MCF 10A (cell line): ENCODE measurements at regions not wholly inside any gene's neighbourhood (a gene's known extent, or its start where the extent isn't known, plus 50 kb on each side); places are given as distances from the start of the nearest gene placed in this dataset.
"Not testable (repeated sequence)": the region's sequence is repeated elsewhere in the genome, so short reads cannot be mapped to it uniquely, and the experiment has no call there.

Experiments used
- BruUV-seq: library from RNA; stranded (reverse); fragments of 400-500 nt; replicated peaks from 2 replicates; lab custom pipeline; 2021; lab: Mats Ljungman, UMichigan
- CTCF ChIA-PET: fragments of 300-600 bp; sonication (Branson Sonifier 250); formaldehyde crosslinking; extraction: SDS; loops from one replicate; lab custom pipeline; 2021; ENCODE audit warnings: antibody characterized with exemption, inconsistent platforms; lab: Yijun Ruan, JAX
- POLR2A ChIA-PET: fragments of 300-600, 350-650 bp; sonication (Branson Sonifier 250); formaldehyde crosslinking; extraction: SDS; loops from one replicate; lab custom pipeline; 2020; ENCODE audit warnings: antibody characterized with exemption, inconsistent platforms; lab: Yijun Ruan, JAX
- DNase-seq: peaks from one replicate; pipeline ENCODE4 v3.0.0-alpha.2; 2018; ENCODE audit not compliant: unreplicated experiment
- H3K27ac Mint-ChIP-seq: one replicate; pipeline ENCODE4 v1.8.0; 2022; ENCODE audit warnings: mild to moderate bottlenecking, low read depth, mixed read lengths; ENCODE audit not compliant: unreplicated experiment
- H3K27me3 Mint-ChIP-seq: one replicate; pipeline ENCODE4 v1.8.0; 2022; ENCODE audit warnings: mixed read lengths; ENCODE audit not compliant: insufficient read depth, unreplicated experiment
- H3K36me3 Mint-ChIP-seq: one replicate; pipeline ENCODE4 v1.8.0; 2022; ENCODE audit warnings: mild to moderate bottlenecking, moderate library complexity, mixed read lengths; ENCODE audit not compliant: insufficient read depth, unreplicated experiment
- H3K4me1 Mint-ChIP-seq: one replicate; pipeline ENCODE4 v1.8.0; 2022; ENCODE audit warnings: mixed read lengths; ENCODE audit not compliant: insufficient read depth, unreplicated experiment
- H3K4me3 Mint-ChIP-seq: one replicate; pipeline ENCODE4 v1.8.0; 2022; ENCODE audit warnings: mild to moderate bottlenecking, moderate library complexity, mixed read lengths; ENCODE audit not compliant: unreplicated experiment
- H3K9me3 Mint-ChIP-seq: one replicate; pipeline ENCODE4 v1.8.0; 2022; ENCODE audit warnings: mixed read lengths; ENCODE audit not compliant: unreplicated experiment
- intact Hi-C: fragments of 100-400 bp; cut with micrococcal nuclease; formaldehyde crosslinking; loops from 2 replicates; pipeline ENCODE4 v1.14.1; 2022
- TF ChIP-seq, protein P1 (sequence below): fragments of 200-600 bp; IDR thresholded peaks from one replicate; pipeline ENCODE4 v1.8.0; 2022; ENCODE audit warnings: antibody characterized with exemption, mild to moderate bottlenecking; ENCODE audit not compliant: unreplicated experiment

DNA sequence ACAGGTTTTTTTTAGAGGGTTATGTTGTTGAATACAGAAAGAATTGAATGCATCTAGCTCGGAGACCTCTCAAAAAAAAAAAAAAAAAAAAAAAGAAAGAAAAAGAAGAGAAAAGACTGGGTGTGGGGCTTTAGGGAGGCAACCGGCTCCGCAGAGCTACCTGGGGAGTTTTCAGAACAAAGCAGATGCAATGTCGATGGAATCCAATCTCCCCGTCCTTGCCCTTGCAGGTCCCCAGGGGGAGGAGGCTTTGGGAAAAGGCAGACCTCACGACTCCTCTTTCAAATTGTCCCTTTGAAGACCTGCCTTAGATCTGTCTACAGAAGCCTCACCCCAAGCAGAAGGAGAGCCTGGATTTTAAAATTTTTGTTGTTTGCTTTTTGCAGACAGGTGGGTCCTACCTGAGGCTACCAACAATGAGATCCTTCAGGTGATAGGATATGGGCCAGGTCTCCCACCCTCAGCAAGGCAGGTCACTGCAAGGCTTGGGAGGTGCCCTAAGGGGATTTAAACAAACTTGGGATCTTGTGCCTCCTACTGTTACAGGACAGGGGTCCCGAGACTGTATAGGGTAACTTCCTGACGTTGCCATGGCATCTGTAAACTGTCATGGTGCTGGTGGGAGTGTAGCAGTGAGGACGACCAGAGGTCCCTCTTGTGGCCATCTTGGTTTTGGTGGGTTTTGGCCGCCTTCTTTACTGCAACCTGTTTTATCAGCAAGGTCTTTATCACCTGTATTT is 75.2 kb upstream of the PRKX start:
- Mint-ChIP-seq H3K9me3 (no peaks in the 10 kb centered on the region), H3K27me3 (peaks cover 31% of the 10 kb centered on the region), H3K4me3 (no peak overlapping the region), H3K4me1 (no peaks in the 10 kb centered on the region), H3K36me3 (no peaks in the 10 kb centered on the region), H3K27ac (no peak overlapping the region)
- intact Hi-C loops, result no loop called here
- DNase-seq, result no peak
- BruUV-seq, result no TSS peak
- ChIA-PET POLR2A (no interaction called here), CTCF (no interaction called here)
- TF ChIP-seq, protein P1, sequence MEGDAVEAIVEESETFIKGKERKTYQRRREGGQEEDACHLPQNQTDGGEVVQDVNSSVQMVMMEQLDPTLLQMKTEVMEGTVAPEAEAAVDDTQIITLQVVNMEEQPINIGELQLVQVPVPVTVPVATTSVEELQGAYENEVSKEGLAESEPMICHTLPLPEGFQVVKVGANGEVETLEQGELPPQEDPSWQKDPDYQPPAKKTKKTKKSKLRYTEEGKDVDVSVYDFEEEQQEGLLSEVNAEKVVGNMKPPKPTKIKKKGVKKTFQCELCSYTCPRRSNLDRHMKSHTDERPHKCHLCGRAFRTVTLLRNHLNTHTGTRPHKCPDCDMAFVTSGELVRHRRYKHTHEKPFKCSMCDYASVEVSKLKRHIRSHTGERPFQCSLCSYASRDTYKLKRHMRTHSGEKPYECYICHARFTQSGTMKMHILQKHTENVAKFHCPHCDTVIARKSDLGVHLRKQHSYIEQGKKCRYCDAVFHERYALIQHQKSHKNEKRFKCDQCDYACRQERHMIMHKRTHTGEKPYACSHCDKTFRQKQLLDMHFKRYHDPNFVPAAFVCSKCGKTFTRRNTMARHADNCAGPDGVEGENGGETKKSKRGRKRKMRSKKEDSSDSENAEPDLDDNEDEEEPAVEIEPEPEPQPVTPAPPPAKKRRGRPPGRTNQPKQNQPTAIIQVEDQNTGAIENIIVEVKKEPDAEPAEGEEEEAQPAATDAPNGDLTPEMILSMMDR, result no peak

DNA sequence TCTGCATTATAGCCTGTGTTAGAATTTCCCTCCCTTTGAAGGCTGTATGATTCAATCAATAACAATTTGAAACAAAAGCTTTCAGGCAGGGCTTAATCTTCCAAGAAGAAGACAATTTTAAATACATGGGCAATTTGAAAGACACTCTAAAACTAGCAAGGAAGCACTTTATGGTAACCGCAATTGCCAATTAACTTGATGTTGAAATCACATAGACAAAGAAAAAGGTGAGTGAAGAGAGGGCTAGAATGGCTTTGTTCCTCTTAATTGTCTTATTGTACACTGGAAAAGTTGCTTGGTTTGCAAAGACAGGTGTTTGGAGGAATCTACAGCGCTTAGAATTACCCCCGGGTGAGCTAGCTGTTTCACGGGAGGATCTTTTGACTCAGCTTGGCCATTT is 74.4 kb upstream of the PRKX start:
- Mint-ChIP-seq H3K4me3 (no peak overlapping the region), H3K4me1 (no peaks in the 10 kb centered on the region), H3K27me3 (peaks cover 24% of the 10 kb centered on the region), H3K9me3 (no peaks in the 10 kb centered on the region), H3K27ac (no peak overlapping the region), H3K36me3 (no peaks in the 10 kb centered on the region)
- ChIA-PET CTCF (interaction anchor here (0.6 to 1.0 kb wide), 2 partner anchors 20 to 69 kb away, joined by 3 read pairs; no protein-coding TSS in a partner anchor), POLR2A (no interaction called here)
- no peak for DNase-seq
- TF ChIP-seq, protein P1, result no peak
- BruUV-seq, result no TSS peak
- intact Hi-C loops, result no loop called here

DNA sequence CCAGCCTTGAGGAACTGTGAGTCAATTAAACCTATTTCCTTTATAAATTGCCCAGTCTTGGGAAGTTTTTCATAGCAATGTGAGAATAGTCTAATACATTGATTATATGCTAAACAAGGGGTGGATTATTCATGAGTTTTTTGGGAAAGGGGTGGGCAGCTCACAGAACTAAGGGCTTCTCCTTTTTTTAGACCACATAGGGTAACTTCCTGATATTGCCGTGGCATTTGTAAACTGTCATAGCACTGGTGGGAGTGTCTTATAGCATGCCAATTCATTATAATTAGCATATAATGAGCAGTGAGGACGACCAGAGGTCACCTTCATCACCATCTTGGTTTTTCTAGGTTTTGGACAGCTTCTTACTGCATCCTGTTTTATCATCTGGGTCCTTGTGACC is 72.4 kb upstream of the PRKX start:
- H3K27ac Mint-ChIP-seq, POLR2A ChIA-PET, DNase-seq, H3K9me3 Mint-ChIP-seq, BruUV-seq, H3K4me3 Mint-ChIP-seq, H3K4me1 Mint-ChIP-seq, CTCF ChIA-PET, intact Hi-C loops, H3K36me3 Mint-ChIP-seq: not testable (repeated sequence)
- H3K27me3 Mint-ChIP-seq, result peaks cover 12% of the 10 kb centered on the region

DNA sequence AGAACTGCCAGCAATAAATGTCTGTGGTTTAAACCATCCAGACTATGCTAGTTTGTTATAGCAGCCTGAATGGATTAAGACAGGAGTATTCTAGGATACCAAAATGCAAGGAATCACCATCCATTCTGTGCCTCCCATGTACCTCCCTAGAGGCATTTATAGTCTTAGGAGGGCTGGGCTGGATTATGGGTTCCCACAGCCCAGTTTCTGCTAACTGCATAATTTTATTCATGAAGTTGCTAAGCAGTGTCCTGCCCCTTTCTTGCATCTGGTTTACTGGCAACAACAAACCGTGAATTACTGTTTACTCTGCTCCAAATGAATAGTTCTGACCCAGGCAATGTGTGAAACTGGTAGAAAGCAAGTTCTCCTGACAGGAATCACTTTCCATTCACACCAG is 67.1 kb upstream of the PRKX start:
- BruUV-seq, result no TSS peak
- Mint-ChIP-seq H3K36me3 (no peaks in the 10 kb centered on the region), H3K27me3 (no peaks in the 10 kb centered on the region), H3K27ac (no peak overlapping the region), H3K9me3 (no peaks in the 10 kb centered on the region), H3K4me3 (no peak overlapping the region), H3K4me1 (no peaks in the 10 kb centered on the region)
- intact Hi-C loops, result no loop called here
- no peak for DNase-seq
- TF ChIP-seq, protein P1, result no peak
- POLR2A ChIA-PET, result no interaction called here
- CTCF ChIA-PET, result no interaction called here
